ENCODE measurements at regions not wholly inside any gene's neighbourhood (a gene's known extent, or its start where the extent isn't known, plus 50 kb on each side); places are given as distances from the start of the nearest gene placed in this dataset.

GRCh38 chr13:111962431-111962891, 104.5 kb upstream of the SOX1 start:
- DNase-seq: no peak
- H3K27ac ChIP-seq: no peak overlapping the region
- peaks cover 0 to 2% (median 0%) of the 10 kb centered on the region in 3 donors for H3K27me3 ChIP-seq (ENCODE audit: insufficient read depth in 3 of 3, low read length in 2 of 3)
- no peaks in the 10 kb centered on the region for H3K4me1 ChIP-seq
- H3K36me3 ChIP-seq (ENCODE audit: insufficient read depth in 1 of 2, low read depth in 1 of 2): no peaks in the 10 kb centered on the region
- no peak overlapping the region for H3K4me3 ChIP-seq
- no peaks in the 10 kb centered on the region for H3K9me3 ChIP-seq
- WGBS, 3 donors: 85 to 87% (median 86%) methylated on average over 17 of the region's 17 CpGs
- intact Hi-C loops (cut with DNase I): no loop called here
- ATAC-seq: no peak
- no peak for TF ChIP-seq CTCF (IDR thresholded peaks at IDR 0.05)

GRCh38 chr13:111963031-111963430, 103.9 kb upstream of the SOX1 start:
- H3K36me3 ChIP-seq (ENCODE audit: insufficient read depth in 1 of 2, low read depth in 1 of 2): no peaks in the 10 kb centered on the region
- H3K9me3 ChIP-seq: no peaks in the 10 kb centered on the region
- DNase-seq (no peak), ATAC-seq (no peak)
- no peak for TF ChIP-seq CTCF (IDR thresholded peaks at IDR 0.05)
- intact Hi-C loops (cut with DNase I): no loop called here
- 86 to 91% (median 87%) methylated on average over 13 of the region's 13 CpGs for WGBS, 3 donors
- no peak overlapping the region for H3K27ac ChIP-seq
- peaks cover 0 to 2% (median 0%) of the 10 kb centered on the region in 3 donors for H3K27me3 ChIP-seq (ENCODE audit: insufficient read depth in 3 of 3, low read length in 2 of 3)
- no peaks in the 10 kb centered on the region for H3K4me1 ChIP-seq
- no peak overlapping the region for H3K4me3 ChIP-seq

- no peak overlapping the region for H3K4me3 ChIP-seq
- peaks cover 0 to 5% (median 2%) of the 10 kb centered on the region in 3 donors for H3K27me3 ChIP-seq (ENCODE audit: insufficient read depth in 3 of 3, low read length in 2 of 3)
- H3K4me1 ChIP-seq: no peaks in the 10 kb centered on the region
- no peak for TF ChIP-seq CTCF (IDR thresholded peaks at IDR 0.05)
- 92 to 95% (median 95%) methylated on average over 28 of the region's 28 CpGs for WGBS, 3 donors
- DNase-seq: no peak
- intact Hi-C loops (cut with DNase I): no loop called here
- H3K36me3 ChIP-seq (ENCODE audit: insufficient read depth in 1 of 2, low read depth in 1 of 2): no peaks in the 10 kb centered on the region
- no peak overlapping the region for H3K27ac ChIP-seq
- no peak for ATAC-seq
- H3K9me3 ChIP-seq: no peaks in the 10 kb centered on the region
Observed at GRCh38 chr13:111964411-111965035, 102.4 kb upstream of the SOX1 start.

- Histone ChIP-seq H3K4me1 (no peaks in the 10 kb centered on the region), H3K27me3 (ENCODE audit: insufficient read depth in 3 of 3, low read length in 2 of 3) (peaks cover 0 to 13% (median 2%) of the 10 kb centered on the region in 3 donors), H3K4me3 (no peak overlapping the region), H3K27ac (no peak overlapping the region), H3K9me3 (no peaks in the 10 kb centered on the region), H3K36me3 (ENCODE audit: insufficient read depth in 1 of 2, low read depth in 1 of 2) (no peaks in the 10 kb centered on the region)
- ATAC-seq: no peak
- 87 to 89% (median 88%) methylated on average over 21 to 24 of the region's 24 CpGs for WGBS, 3 donors
- intact Hi-C loops (cut with DNase I): no loop called here
- DNase-seq: no peak
- no peak for TF ChIP-seq CTCF (IDR thresholded peaks at IDR 0.05)
Observed at GRCh38 chr13:111965466-111966214, 101.3 kb upstream of the SOX1 start.
